Liver (tissue), 8 donors: ENCODE measurements at regions not wholly inside any gene's neighbourhood (a gene's known extent, or its start where the extent isn't known, plus 50 kb on each side); places are given as distances from the start of the nearest gene placed in this dataset.

Experiments
- DNase-seq: peaks from one replicate; pipeline ENCODE4 v3.0.0-alpha.2; 2017; ENCODE audit warnings: low spot score
- H3K27ac ChIP-seq, 2 donors: one replicate each; pipeline ENCODE4 v1.7.0; 2013; ENCODE audit warnings: inconsistent platforms in 2 of 2, low read length in 2 of 2, control low read depth in 1 of 2, low read depth in 1 of 2, mild to moderate bottlenecking in 1 of 2
- H3K27me3 ChIP-seq, 4 donors: one replicate each; pipeline versions ENCODE4 v1.6.1 to v1.7.0; 2013; ENCODE audit warnings: low read length in 3 of 4, inconsistent platforms in 1 of 4, mild to moderate bottlenecking in 1 of 4, moderate library complexity in 1 of 4; ENCODE audit not compliant: control insufficient read depth in 4 of 4, insufficient read depth in 4 of 4
- H3K36me3 ChIP-seq, 4 donors: one replicate each; pipeline versions ENCODE4 v1.6.1 to v1.7.0; 2013; ENCODE audit warnings: low read length in 3 of 4, mild to moderate bottlenecking in 3 of 4, low read depth in 1 of 4, moderate library complexity in 1 of 4; ENCODE audit not compliant: control insufficient read depth in 4 of 4, insufficient read depth in 3 of 4
- H3K4me1 ChIP-seq, 4 donors: one replicate each; pipeline versions ENCODE4 v1.6.1 to v1.7.0; 2013; ENCODE audit warnings: low read length in 3 of 4, mild to moderate bottlenecking in 3 of 4, moderate library complexity in 1 of 4; ENCODE audit not compliant: control insufficient read depth in 4 of 4, insufficient read depth in 4 of 4
- H3K4me3 ChIP-seq, 3 donors: one replicate each; pipeline versions ENCODE4 v1.6.1 to v1.7.0; 2013; ENCODE audit warnings: low read length in 3 of 3, control low read depth in 1 of 3, low read depth in 1 of 3, mild to moderate bottlenecking in 1 of 3
- H3K9ac ChIP-seq, 2 donors: one replicate each; pipeline ENCODE4 v1.7.0; 2013; ENCODE audit warnings: low read length in 2 of 2, mild to moderate bottlenecking in 2 of 2, moderate library complexity in 2 of 2, control low read depth in 1 of 2, low read depth in 1 of 2
- H3K9me3 ChIP-seq, 4 donors: one replicate each; pipeline versions ENCODE4 v1.6.1 to v1.7.0; 2013; ENCODE audit warnings: low read length in 3 of 4; ENCODE audit not compliant: control insufficient read depth in 4 of 4
- EGR1 ChIP-seq, 2 donors: IDR thresholded peaks; 2 replicates each; pipeline ENCODE4 v1.6.1; 2016 to 2018; ENCODE audit warnings: antibody characterized with exemption in 2 of 2, low read depth in 2 of 2
- FOXA1 ChIP-seq: IDR thresholded peaks from 2 replicates; pipeline ENCODE4 v1.6.1; 2016; ENCODE audit warnings: antibody characterized with exemption
- FOXA2 ChIP-seq: IDR thresholded peaks from 2 replicates; pipeline ENCODE4 v1.6.1; 2016; ENCODE audit warnings: antibody characterized with exemption
- GABPA ChIP-seq, 2 donors: IDR thresholded peaks in 1 of 2; conservative IDR thresholded peaks in 1 of 2; 2 replicates each; pipeline ENCODE4 v1.6.1; 2016; ENCODE audit warnings: antibody characterized with exemption in 2 of 2, mild to moderate bottlenecking in 1 of 2, moderate library complexity in 1 of 2
- HNF4A ChIP-seq, 2 donors: conservative IDR thresholded peaks; 2 replicates each; pipeline ENCODE4 v1.6.1; 2016; ENCODE audit warnings: antibody characterized with exemption in 2 of 2, mild to moderate bottlenecking in 2 of 2
- HNF4G ChIP-seq: IDR thresholded peaks from 2 replicates; pipeline ENCODE4 v1.6.1; 2016; ENCODE audit warnings: antibody characterized with exemption
- JUND ChIP-seq, 2 donors: IDR thresholded peaks; 2 replicates each; pipeline ENCODE4 v1.6.1; 2016; ENCODE audit warnings: antibody characterized with exemption in 2 of 2
- NR2F2 ChIP-seq: IDR thresholded peaks from 2 replicates; pipeline ENCODE4 v1.6.1; 2016; ENCODE audit warnings: antibody characterized with exemption
- RAD21 ChIP-seq, 2 donors: IDR thresholded peaks; 2 replicates each; pipeline ENCODE4 v1.6.1; 2016; ENCODE audit warnings: antibody characterized with exemption in 2 of 2, mild to moderate bottlenecking in 2 of 2
- SP1 ChIP-seq: IDR thresholded peaks from 2 replicates; pipeline ENCODE4 v1.6.1; 2018; ENCODE audit warnings: antibody characterized with exemption, mild to moderate bottlenecking
- TAF1 ChIP-seq: conservative IDR thresholded peaks from 2 replicates; pipeline ENCODE4 v1.6.1; 2016; ENCODE audit warnings: antibody characterized with exemption, mild to moderate bottlenecking
- YY1 ChIP-seq: IDR thresholded peaks from 2 replicates; pipeline ENCODE4 v1.6.1; 2016; ENCODE audit warnings: antibody characterized with exemption, mild to moderate bottlenecking
- WGBS: extraction: QIAGEN DNeasy Blood & Tissue Kit; methylation state at CpG from one replicate; pipeline ENCODE4 v1.1.7; 2013; 5-methylcytosine and 5-hydroxymethylcytosine counted together
- TF ChIP-seq, protein P1 (sequence below): fragments of 150-350 bp; IDR thresholded peaks from 2 replicates; pipeline ENCODE4 v1.5.1; 2017; ENCODE audit warnings: improper control_type of control experiment, low read depth, low read length; ENCODE audit not compliant: missing input control
- TF ChIP-seq, protein P2 (sequence below): IDR thresholded peaks from 2 replicates; pipeline ENCODE4 v1.6.1; 2016; ENCODE audit warnings: antibody characterized with exemption
- TF ChIP-seq, protein P3 (sequence below): IDR thresholded peaks from 2 replicates; pipeline ENCODE4 v1.6.1; 2016; ENCODE audit warnings: antibody characterized with exemption, mild to moderate bottlenecking
- donor health status: healthy.
- donor health status: healthy.
- donor health status: healthy.
- donor health status: healthy.
- donor health status: healthy.

DNA sequence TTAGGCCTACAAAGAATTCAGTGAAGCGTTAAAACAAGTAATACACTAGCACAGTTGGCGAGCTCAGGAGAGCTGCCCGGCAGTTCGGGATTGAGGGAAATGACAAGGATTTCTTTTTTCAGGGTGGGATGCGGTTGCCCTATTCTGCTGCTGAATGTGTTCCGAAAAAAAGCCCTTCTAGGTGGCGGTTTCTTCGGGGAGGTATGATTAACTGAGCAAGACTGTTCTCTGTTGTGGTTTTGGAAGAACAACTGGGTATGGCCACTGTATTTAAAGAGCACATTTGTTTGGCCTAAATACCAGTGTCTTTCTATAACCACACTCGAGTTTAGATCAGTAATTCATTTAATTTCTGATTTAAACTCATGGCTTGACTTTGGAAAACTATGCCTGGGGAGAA lies 459.7 kb upstream of the FAT1 start:
- Histone ChIP-seq H3K4me3 (no peak overlapping the region), H3K27ac (no peak overlapping the region), H3K27me3 (peaks cover 0 to 2% (median 0%) of the 10 kb centered on the region in 4 donors), H3K9ac (no peak overlapping the region), H3K4me1 (no peaks in the 10 kb centered on the region), H3K36me3 (no peaks in the 10 kb centered on the region), H3K9me3 (no peaks in the 10 kb centered on the region)
- no peak for DNase-seq
- WGBS = 83% methylated on average over 9 of the region's 9 CpGs
- TF ChIP-seq FOXA2 (no peak), RAD21 (IDR thresholded peaks at IDR 0.05) (no peak), EGR1 (IDR thresholded peaks at IDR 0.05; ENCODE audit: low read depth in 2 of 2) (no peak), JUND (IDR thresholded peaks at IDR 0.05) (no peak), HNF4G (no peak), HNF4A (conservative IDR thresholded peaks at IDR 0.05) (no peak)
- TF ChIP-seq, protein P1, sequence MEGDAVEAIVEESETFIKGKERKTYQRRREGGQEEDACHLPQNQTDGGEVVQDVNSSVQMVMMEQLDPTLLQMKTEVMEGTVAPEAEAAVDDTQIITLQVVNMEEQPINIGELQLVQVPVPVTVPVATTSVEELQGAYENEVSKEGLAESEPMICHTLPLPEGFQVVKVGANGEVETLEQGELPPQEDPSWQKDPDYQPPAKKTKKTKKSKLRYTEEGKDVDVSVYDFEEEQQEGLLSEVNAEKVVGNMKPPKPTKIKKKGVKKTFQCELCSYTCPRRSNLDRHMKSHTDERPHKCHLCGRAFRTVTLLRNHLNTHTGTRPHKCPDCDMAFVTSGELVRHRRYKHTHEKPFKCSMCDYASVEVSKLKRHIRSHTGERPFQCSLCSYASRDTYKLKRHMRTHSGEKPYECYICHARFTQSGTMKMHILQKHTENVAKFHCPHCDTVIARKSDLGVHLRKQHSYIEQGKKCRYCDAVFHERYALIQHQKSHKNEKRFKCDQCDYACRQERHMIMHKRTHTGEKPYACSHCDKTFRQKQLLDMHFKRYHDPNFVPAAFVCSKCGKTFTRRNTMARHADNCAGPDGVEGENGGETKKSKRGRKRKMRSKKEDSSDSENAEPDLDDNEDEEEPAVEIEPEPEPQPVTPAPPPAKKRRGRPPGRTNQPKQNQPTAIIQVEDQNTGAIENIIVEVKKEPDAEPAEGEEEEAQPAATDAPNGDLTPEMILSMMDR = no peak
- TF ChIP-seq, protein P2, sequence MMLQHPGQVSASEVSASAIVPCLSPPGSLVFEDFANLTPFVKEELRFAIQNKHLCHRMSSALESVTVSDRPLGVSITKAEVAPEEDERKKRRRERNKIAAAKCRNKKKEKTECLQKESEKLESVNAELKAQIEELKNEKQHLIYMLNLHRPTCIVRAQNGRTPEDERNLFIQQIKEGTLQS = no peak
- TF ChIP-seq, protein P3, sequence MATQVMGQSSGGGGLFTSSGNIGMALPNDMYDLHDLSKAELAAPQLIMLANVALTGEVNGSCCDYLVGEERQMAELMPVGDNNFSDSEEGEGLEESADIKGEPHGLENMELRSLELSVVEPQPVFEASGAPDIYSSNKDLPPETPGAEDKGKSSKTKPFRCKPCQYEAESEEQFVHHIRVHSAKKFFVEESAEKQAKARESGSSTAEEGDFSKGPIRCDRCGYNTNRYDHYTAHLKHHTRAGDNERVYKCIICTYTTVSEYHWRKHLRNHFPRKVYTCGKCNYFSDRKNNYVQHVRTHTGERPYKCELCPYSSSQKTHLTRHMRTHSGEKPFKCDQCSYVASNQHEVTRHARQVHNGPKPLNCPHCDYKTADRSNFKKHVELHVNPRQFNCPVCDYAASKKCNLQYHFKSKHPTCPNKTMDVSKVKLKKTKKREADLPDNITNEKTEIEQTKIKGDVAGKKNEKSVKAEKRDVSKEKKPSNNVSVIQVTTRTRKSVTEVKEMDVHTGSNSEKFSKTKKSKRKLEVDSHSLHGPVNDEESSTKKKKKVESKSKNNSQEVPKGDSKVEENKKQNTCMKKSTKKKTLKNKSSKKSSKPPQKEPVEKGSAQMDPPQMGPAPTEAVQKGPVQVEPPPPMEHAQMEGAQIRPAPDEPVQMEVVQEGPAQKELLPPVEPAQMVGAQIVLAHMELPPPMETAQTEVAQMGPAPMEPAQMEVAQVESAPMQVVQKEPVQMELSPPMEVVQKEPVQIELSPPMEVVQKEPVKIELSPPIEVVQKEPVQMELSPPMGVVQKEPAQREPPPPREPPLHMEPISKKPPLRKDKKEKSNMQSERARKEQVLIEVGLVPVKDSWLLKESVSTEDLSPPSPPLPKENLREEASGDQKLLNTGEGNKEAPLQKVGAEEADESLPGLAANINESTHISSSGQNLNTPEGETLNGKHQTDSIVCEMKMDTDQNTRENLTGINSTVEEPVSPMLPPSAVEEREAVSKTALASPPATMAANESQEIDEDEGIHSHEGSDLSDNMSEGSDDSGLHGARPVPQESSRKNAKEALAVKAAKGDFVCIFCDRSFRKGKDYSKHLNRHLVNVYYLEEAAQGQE = no peak

DNA sequence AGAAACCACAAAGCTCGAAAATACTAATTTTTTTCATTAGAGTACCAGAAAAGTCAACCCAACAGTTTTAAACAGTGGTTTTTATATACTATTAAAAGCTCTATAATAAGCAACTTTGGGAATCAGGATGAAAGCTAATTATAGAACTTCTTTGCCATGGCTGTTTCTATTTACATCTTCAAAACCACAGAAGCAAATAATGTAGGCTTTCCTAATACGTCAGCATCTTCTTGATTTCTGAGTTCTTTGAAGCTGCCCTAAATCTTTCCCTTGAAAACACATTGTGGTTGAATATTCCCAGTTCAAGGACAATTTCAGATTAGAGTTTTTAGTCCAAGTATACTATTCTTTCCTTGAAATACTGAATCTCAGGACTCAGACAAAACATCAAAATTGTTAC lies 460.2 kb upstream of the FAT1 start:
- no peaks in the 10 kb centered on the region for H3K9me3 ChIP-seq
- TF ChIP-seq, protein P1 = no peak
- TF ChIP-seq TAF1 = no peak
- TF ChIP-seq, protein P2 = no peak
- TF ChIP-seq GABPA (IDR thresholded peaks at IDR 0.05 in 1 of 2, conservative IDR thresholded peaks at IDR 0.05 in 1 of 2) = no peak
- no peak for TF ChIP-seq NR2F2
- no peak for TF ChIP-seq FOXA1
- TF ChIP-seq EGR1 (IDR thresholded peaks at IDR 0.05; ENCODE audit: low read depth in 2 of 2) = no peak
- no peak for TF ChIP-seq YY1
- no peak for TF ChIP-seq SP1
- no peak for TF ChIP-seq HNF4G
- no peaks in the 10 kb centered on the region for H3K4me1 ChIP-seq
- no peak overlapping the region for H3K27ac ChIP-seq
- H3K4me3 ChIP-seq = no peak overlapping the region
- no peak for DNase-seq
- H3K9ac ChIP-seq = no peak overlapping the region
- no peaks in the 10 kb centered on the region for H3K36me3 ChIP-seq
- WGBS = 74% methylated on average over 2 of the region's 2 CpGs
- H3K27me3 ChIP-seq = peaks cover 0 to 4% (median 0%) of the 10 kb centered on the region in 4 donors
